ENCODE measurements at regions not wholly inside any gene's neighbourhood (a gene's known extent, or its start where the extent isn't known, plus 50 kb on each side); places are given as distances from the start of the nearest gene placed in this dataset.
A peak's percentile ranks its signal among the peaks of the same experiment; 100 is the strongest.

GRCh38 chr1:79204779-79205479, 198.4 kb upstream of the ADGRL4 start:
- in situ Hi-C loops (cut with MboI): no loop called here
- Histone ChIP-seq H3K9me3 (ENCODE audit: low read depth) (no peaks in the 10 kb centered on the region), H3K9me2 (ENCODE audit: insufficient read depth) (no peaks in the 10 kb centered on the region; the same call in 1 of the 2 replicates), H3K79me2 (ENCODE audit: insufficient read depth) (no peaks in the 10 kb centered on the region), H3K27me3 (replicated peaks; ENCODE audit: insufficient read depth) (no peaks in the 10 kb centered on the region), H2AFZ (no peak overlapping the region), H3K4me2 (ENCODE audit: unreplicated experiment) (no peak overlapping the region), H3K4me3 (no peak overlapping the region), H3K9ac (no peak overlapping the region), H3K36me3 (ENCODE audit: low read depth) (no peaks in the 10 kb centered on the region), H3K4me1 (ENCODE audit: insufficient read depth) (no peaks in the 10 kb centered on the region), H3F3A (ENCODE audit: insufficient read depth) (no peaks in the 10 kb centered on the region), H3K27ac (no peak overlapping the region), H4K20me1 (ENCODE audit: insufficient read depth) (no peaks in the 10 kb centered on the region)
- no peak for TF ChIP-seq EZH2phosphoT487 (IDR thresholded peaks at IDR 0.05; ENCODE audit: insufficient read depth, low read depth)
- no peak for TF ChIP-seq EZH2 (IDR thresholded peaks at IDR 0.05; ENCODE audit: insufficient read depth, poor library complexity, severe bottlenecking)
- 29 to 34% methylated on average over 4 of the region's 4 CpGs for WGBS, 2 experiments (ENCODE audit: low coverage in 1 of 2, low lambda C conversion rate in 2 of 2, missing lambda C conversion rate in 2 of 2)
- peak; percentile 8 for DNase-seq

GRCh38 chr1:79198832-79199231, 192.3 kb upstream of the ADGRL4 start:
- H3K4me2 ChIP-seq (ENCODE audit: unreplicated experiment): peak overlapping the region; percentile 36
- H2AFZ ChIP-seq: no peak overlapping the region
- no peaks in the 10 kb centered on the region for H3K36me3 ChIP-seq (ENCODE audit: low read depth)
- no peaks in the 10 kb centered on the region for H3K79me2 ChIP-seq (ENCODE audit: insufficient read depth)
- WGBS, 2 experiments (ENCODE audit: low coverage in 1 of 2, low lambda C conversion rate in 2 of 2, missing lambda C conversion rate in 2 of 2): 0 to 2% methylated on average over 2 of the region's 2 CpGs
- H3K9me3 ChIP-seq (ENCODE audit: low read depth): no peaks in the 10 kb centered on the region
- H3K27ac ChIP-seq: no peak overlapping the region
- no peak overlapping the region for H3K4me3 ChIP-seq
- in situ Hi-C loops (cut with MboI): loop anchor here (10.0 to 25.0 kb wide), 2 partner anchors 354 to 512 kb away; no protein-coding TSS in a partner anchor
- H4K20me1 ChIP-seq (ENCODE audit: insufficient read depth): no peaks in the 10 kb centered on the region
- DNase-seq: peak; percentile 80
- TF ChIP-seq EZH2 (IDR thresholded peaks at IDR 0.05; ENCODE audit: insufficient read depth, poor library complexity, severe bottlenecking) (no peak), EZH2phosphoT487 (IDR thresholded peaks at IDR 0.05; ENCODE audit: insufficient read depth, low read depth) (no peak)
- H3K27me3 ChIP-seq (replicated peaks; ENCODE audit: insufficient read depth): no peaks in the 10 kb centered on the region
- no peaks in the 10 kb centered on the region for H3F3A ChIP-seq (ENCODE audit: insufficient read depth)
- H3K9me2 ChIP-seq (ENCODE audit: insufficient read depth): no peaks in the 10 kb centered on the region
- peaks cover 13% of the 10 kb centered on the region for H3K4me1 ChIP-seq (ENCODE audit: insufficient read depth)
- H3K9ac ChIP-seq: no peak overlapping the region

- H4K20me1 ChIP-seq (ENCODE audit: insufficient read depth): no peaks in the 10 kb centered on the region
- in situ Hi-C loops (cut with MboI): loop anchor here (10.0 to 25.0 kb wide), 2 partner anchors 353 to 510 kb away; no protein-coding TSS in a partner anchor
- no peaks in the 10 kb centered on the region for H3K9me3 ChIP-seq (ENCODE audit: low read depth)
- WGBS, 2 experiments (ENCODE audit: low coverage in 1 of 2, low lambda C conversion rate in 2 of 2, missing lambda C conversion rate in 2 of 2): 38 to 47% methylated on average over 2 of the region's 2 CpGs
- peaks cover 23% of the 10 kb centered on the region for H3K4me1 ChIP-seq (ENCODE audit: insufficient read depth)
- no peaks in the 10 kb centered on the region for H3K79me2 ChIP-seq (ENCODE audit: insufficient read depth)
- peaks cover 8% of the 10 kb centered on the region for H3F3A ChIP-seq (ENCODE audit: insufficient read depth)
- H2AFZ ChIP-seq: no peak overlapping the region
- no peaks in the 10 kb centered on the region for H3K27me3 ChIP-seq (replicated peaks; ENCODE audit: insufficient read depth)
- H3K9me2 ChIP-seq (ENCODE audit: insufficient read depth): no peaks in the 10 kb centered on the region
- TF ChIP-seq EZH2phosphoT487 (IDR thresholded peaks at IDR 0.05; ENCODE audit: insufficient read depth, low read depth): no peak
- no peak for TF ChIP-seq EZH2 (IDR thresholded peaks at IDR 0.05; ENCODE audit: insufficient read depth, poor library complexity, severe bottlenecking)
- no peak overlapping the region for H3K9ac ChIP-seq
- H3K36me3 ChIP-seq (ENCODE audit: low read depth): no peaks in the 10 kb centered on the region
- H3K4me3 ChIP-seq: no peak overlapping the region
- no peak overlapping the region for H3K4me2 ChIP-seq (ENCODE audit: unreplicated experiment)
- no peak overlapping the region for H3K27ac ChIP-seq
- DNase-seq: peak; percentile 51
Measured at GRCh38 chr1:79197421-79197820, 190.9 kb upstream of the ADGRL4 start.

- H3F3A ChIP-seq (ENCODE audit: insufficient read depth): peaks cover 8% of the 10 kb centered on the region
- DNase-seq: no peak
- H3K4me2 ChIP-seq (ENCODE audit: unreplicated experiment): no peak overlapping the region
- no peaks in the 10 kb centered on the region for H4K20me1 ChIP-seq (ENCODE audit: insufficient read depth)
- TF ChIP-seq EZH2 (IDR thresholded peaks at IDR 0.05; ENCODE audit: insufficient read depth, poor library complexity, severe bottlenecking): no peak
- TF ChIP-seq EZH2phosphoT487 (IDR thresholded peaks at IDR 0.05; ENCODE audit: insufficient read depth, low read depth): no peak
- H3K36me3 ChIP-seq (ENCODE audit: low read depth): no peaks in the 10 kb centered on the region
- no peak overlapping the region for H2AFZ ChIP-seq
- 56 to 59% methylated on average over 2 of the region's 2 CpGs for WGBS, 2 experiments (ENCODE audit: low coverage in 1 of 2, low lambda C conversion rate in 2 of 2, missing lambda C conversion rate in 2 of 2)
- H3K4me1 ChIP-seq (ENCODE audit: insufficient read depth): peaks cover 23% of the 10 kb centered on the region
- in situ Hi-C loops (cut with MboI): loop anchor here (10.0 to 25.0 kb wide), 2 partner anchors 351 to 509 kb away; no protein-coding TSS in a partner anchor
- H3K27ac ChIP-seq: no peak overlapping the region
- H3K27me3 ChIP-seq (replicated peaks; ENCODE audit: insufficient read depth): no peaks in the 10 kb centered on the region
- no peaks in the 10 kb centered on the region for H3K9me2 ChIP-seq (ENCODE audit: insufficient read depth)
- H3K9ac ChIP-seq: no peak overlapping the region
- H3K4me3 ChIP-seq: no peak overlapping the region
- H3K9me3 ChIP-seq (ENCODE audit: low read depth): no peaks in the 10 kb centered on the region
- no peaks in the 10 kb centered on the region for H3K79me2 ChIP-seq (ENCODE audit: insufficient read depth)
Measured at GRCh38 chr1:79196211-79196610, 189.7 kb upstream of the ADGRL4 start.

All from GM23248 (cell line).